Occipital lobe (tissue), 1 donor: ENCODE measurements at regions not wholly inside any gene's neighbourhood (a gene's known extent, or its start where the extent isn't known, plus 50 kb on each side); places are given as distances from the start of the nearest gene placed in this dataset.
"Not testable (repeated sequence)": the region's sequence is repeated elsewhere in the genome, so short reads cannot be mapped to it uniquely, and the experiment has no call there.

Experiments
- DNase-seq: peaks from one replicate; lab custom pipeline; 2025; lab: John Stamatoyannopoulos, UW

- no peak for DNase-seq
Observed at GRCh38 chr6:50993941-50994720, 175.5 kb downstream of the TFAP2B start.

GRCh38 chr6:50995036-50995435 lies 176.4 kb downstream of the TFAP2B start:
- DNase-seq, result no peak

GRCh38 chr6:50998905-50999304 lies 180.2 kb downstream of the TFAP2B start:
- DNase-seq, result no peak

GRCh38 chr6:51001399-51001798 lies 182.7 kb downstream of the TFAP2B start:
- DNase-seq, result no peak

- no peak for DNase-seq
Observed at GRCh38 chr6:51004380-51004779, 185.7 kb downstream of the TFAP2B start.

- DNase-seq, result no peak
Observed at GRCh38 chr6:51005779-51006178, 187.1 kb downstream of the TFAP2B start.

GRCh38 chr6:51007237-51007636 lies 188.6 kb downstream of the TFAP2B start:
- DNase-seq, result no peak

GRCh38 chr6:51008693-51009092 lies 190.0 kb downstream of the TFAP2B start:
- not testable (repeated sequence) for DNase-seq

GRCh38 chr6:51013376-51013775 lies 194.7 kb downstream of the TFAP2B start:
- no peak for DNase-seq

GRCh38 chr6:51015394-51015793 lies 196.7 kb downstream of the TFAP2B start:
- no peak for DNase-seq

GRCh38 chr6:51016489-51016888 lies 197.8 kb downstream of the TFAP2B start:
- no peak for DNase-seq

- DNase-seq, result no peak
Observed at GRCh38 chr6:51019806-51020205, 201.1 kb downstream of the TFAP2B start.

- no peak for DNase-seq
Observed at GRCh38 chr6:51021171-51021570, 202.5 kb downstream of the TFAP2B start.

- no peak for DNase-seq
Observed at GRCh38 chr6:51024126-51024525, 205.5 kb downstream of the TFAP2B start.

GRCh38 chr6:51025082-51025777 lies 206.6 kb downstream of the TFAP2B start:
- no peak for DNase-seq

- DNase-seq, result no peak
Observed at GRCh38 chr6:51027283-51028065, 208.8 kb downstream of the TFAP2B start.

GRCh38 chr6:51028276-51028675 lies 209.6 kb downstream of the TFAP2B start:
- no peak for DNase-seq

- no peak for DNase-seq
Observed at GRCh38 chr6:51029561-51029960, 210.9 kb downstream of the TFAP2B start.

GRCh38 chr6:51045548-51045947 lies 226.9 kb downstream of the TFAP2B start:
- DNase-seq, result no peak

- no peak for DNase-seq
Observed at GRCh38 chr6:51049288-51049982, 230.8 kb downstream of the TFAP2B start.
